ENCODE measurements at regions not wholly inside any gene's neighbourhood (a gene's known extent, or its start where the extent isn't known, plus 50 kb on each side); places are given as distances from the start of the nearest gene placed in this dataset.
"Not testable (repeated sequence)": the region's sequence is repeated elsewhere in the genome, so short reads cannot be mapped to it uniquely, and the experiment has no call there.

DNA sequence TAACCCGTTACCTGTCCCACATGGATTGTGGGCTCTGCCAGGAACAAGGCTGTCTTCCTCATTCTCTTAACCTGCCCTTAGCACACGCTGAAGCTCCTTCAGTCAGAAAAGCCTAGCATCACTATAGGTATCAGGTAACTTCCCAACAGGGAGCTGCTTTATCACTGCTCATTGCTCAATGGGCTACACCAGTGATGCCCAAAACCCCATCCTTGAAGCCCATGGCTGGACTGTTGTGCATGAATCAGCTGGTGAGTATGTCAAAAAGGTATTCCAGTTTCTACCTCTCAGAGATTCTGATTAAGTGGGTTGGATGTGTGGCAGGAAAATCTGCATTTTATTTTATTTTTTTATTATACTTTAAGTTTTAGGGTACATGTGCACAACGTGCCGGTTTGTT is 362.2 kb downstream of the LRATD1 start:
- no peak for DNase-seq

DNA sequence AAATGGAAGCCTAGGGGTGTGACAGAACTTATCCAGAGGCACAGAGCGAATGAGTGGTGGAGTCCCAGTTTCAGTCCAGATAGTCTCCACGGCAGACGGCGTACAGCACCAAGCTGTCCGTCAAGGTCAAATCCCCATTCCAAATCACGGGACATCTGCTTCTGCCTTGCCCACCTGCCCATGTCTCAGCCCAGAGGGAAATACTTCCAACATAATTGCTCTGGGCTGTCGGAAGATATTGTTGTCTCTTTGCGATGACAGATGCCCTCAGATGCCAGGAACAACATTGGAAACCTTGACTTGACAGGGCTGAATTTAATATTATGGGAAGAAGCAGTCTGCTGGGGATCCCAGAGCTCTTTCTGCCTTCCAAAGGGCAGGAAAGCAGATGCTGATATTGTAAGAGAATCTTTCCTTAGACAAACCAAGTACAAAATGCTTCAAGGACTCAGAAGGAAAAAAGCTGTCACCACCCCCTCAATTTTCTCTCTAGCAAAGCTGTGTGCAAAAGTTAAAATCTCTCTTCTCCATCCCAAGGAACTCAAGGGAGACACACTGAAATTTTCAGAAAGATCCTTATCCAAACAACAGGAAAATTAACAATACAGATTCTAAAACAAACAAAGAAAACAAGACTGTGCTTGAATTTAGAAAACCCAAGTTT is 364.0 kb downstream of the LRATD1 start:
- DNase-seq: peak; percentile 70

DNA sequence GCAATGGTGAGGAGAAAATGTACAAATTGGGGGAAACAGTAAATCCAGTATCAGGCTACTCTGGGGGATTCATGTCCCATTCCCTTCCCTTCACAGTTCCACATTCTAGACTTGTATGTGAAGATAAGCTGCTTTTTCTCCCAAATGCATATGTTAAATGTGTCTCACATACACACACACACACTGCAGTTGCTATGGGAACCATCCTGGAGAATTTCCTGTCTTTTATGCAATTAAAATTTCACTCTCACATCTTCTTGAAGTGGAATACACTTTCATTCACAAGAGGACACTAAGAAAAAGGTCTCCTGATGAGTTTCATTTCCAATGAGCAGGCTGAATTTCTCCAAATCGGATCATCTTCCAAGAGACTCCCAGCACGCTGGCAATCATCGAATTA is 366.0 kb downstream of the LRATD1 start:
- no peak for DNase-seq

DNA sequence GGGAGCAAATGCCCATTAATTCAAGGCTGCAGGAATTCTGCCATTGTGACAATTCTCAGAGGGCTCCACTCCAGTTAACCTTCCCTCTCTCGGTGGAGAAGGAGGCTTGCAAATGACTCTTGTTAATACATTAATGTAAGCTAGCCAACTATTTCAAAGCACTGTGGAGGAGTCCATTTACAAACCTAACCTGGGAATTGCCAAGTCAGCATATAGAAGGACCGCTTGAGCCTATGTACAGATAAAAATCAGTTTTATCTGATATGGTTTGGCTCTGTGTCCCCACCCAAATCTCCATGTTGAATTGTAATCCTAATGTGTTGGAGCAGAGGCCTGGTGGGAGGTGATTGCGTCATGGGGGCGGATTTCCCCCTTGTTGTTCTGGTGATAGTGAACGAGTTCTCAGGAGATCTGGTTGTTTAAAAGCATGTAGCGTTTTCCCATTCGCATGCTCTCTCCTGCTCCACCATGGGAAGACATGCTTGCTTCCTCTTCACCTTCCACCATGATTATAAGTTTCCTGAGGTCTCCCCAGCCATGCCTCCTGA is 366.7 kb downstream of the LRATD1 start:
- DNase-seq: no peak

DNA sequence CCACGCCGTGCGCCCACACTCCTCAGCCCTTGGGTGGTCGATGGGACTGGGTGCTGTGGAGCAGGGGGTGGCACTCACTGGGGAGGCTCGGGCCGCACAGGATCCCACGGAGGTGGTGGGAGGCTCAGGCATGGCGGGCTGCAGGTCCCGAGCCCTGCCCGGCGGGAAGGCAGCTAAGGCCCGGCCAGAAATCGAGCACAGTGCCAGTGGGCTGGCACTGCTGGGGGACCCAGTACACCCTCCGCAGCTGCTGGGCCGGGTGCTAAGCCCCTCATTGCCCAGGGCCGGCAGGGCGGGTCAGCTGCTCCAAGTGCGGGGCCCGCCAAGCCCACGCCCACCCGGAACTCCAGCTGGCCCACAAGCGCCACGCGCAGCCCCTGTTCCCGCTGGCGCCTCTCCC is 370.0 kb downstream of the LRATD1 start:
- not testable (repeated sequence) for DNase-seq

DNA sequence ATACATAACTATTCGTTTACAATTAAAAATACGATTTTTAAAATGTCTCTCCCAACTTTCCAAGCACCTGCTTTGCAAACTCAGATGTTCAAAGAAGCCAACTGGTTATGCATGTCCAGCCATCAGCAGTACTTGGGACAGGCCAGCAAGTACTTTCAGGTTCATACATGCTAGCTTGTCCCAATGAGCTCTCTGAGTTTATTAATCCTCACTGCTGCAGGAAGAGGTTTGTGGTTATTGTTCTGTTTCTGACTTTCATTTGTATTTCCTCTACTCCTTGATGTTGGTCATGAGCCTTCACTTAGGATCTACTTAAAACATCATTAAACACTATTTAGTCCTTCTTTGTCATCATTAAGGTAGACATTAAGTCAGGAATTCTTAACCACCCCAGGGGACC is 374.1 kb downstream of the LRATD1 start:
- DNase-seq: no peak

DNA sequence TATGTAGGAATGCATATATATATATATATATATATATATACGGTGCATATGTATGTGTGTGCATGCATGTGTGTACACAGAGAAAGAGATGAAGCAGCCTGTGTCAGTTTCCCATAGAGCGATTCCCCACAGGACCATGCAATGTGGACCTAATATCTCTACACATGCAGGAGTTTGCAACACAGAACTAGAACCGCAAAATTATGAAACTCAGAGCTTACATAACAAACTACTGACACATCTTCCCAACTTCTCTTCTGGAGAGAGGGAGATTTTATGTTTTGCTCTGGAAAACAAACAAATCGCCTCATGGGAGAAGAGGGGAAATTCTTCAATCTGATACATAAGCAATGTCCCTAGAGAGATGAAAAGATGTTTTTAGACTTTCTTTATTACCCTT is 377.2 kb downstream of the LRATD1 start:
- no peak for DNase-seq

DNA sequence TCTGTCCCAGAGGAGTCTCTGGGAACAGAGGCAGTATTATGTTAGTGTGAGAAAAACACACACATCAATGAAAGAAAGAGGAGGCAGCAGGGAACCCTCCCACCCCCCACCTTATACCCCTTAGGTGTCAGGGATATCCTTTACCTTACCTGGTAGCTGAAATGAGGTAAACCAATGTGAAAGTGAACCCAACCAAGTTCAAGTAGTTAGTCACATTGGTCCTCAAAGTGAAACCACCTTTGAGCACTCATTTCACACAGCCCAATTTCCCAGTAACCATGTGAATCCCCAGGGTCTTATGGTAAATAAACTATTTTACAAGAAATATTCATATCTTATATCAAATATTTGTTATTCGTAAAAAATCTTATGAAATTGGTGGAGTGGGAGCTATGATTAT is 377.8 kb downstream of the LRATD1 start:
- no peak for DNase-seq

DNA sequence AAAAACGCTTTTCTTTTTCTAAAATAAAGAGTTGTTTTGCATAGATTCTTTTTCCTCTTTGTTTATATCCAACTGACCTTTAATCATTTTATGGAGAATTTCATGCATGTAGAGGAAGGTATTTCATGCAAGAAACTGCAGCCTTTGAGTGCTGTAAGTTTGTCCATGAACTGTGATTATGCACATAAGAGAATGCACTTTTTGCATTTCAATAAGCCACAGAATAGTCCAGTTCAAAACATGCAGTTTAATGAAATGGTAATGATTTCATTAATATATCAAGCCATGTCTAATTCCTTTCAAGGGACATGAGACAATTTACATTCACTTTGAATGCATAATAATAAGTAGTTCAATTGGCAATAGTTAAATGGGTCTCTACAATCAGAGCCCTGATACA is 386.3 kb downstream of the LRATD1 start:
- no peak for DNase-seq

DNA sequence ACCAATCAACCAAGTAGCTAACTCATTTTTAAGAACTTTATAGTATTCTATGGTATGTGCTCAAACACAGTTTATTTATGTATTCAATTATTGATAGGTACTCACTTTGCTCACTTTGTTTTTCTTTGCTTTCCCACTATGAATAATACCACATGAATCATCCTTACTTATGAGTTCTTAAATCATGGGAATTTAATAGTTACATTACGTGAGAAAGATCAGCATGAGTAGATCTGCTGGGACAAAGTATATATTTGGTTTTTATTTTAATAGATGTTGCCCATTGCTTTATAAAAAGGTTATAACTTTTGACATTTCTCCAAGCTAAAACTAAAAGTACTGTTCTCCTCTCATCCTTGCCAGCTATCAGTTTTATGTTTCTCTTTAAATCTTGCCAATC is 390.7 kb downstream of the LRATD1 start:
- no peak for DNase-seq

DNA sequence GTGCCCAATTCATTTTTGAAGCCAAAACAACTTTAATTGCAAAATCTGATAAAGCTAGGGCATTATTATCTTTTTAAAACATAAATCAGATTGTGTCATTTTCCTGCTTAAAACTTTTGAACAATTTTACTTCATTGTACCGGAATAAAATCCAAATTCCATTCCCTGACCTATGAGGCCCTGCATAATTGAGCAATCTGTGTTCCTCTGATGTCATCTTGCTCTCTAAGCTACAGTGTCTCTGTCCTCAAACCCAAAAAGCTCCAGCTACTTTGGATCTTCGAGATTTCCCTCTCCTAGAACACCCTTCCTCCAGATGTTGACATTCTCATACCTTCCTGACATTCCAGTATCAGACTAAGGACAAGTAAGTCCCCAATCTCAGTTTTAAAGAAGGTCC is 395.9 kb downstream of the LRATD1 start:
- no peak for DNase-seq

DNA sequence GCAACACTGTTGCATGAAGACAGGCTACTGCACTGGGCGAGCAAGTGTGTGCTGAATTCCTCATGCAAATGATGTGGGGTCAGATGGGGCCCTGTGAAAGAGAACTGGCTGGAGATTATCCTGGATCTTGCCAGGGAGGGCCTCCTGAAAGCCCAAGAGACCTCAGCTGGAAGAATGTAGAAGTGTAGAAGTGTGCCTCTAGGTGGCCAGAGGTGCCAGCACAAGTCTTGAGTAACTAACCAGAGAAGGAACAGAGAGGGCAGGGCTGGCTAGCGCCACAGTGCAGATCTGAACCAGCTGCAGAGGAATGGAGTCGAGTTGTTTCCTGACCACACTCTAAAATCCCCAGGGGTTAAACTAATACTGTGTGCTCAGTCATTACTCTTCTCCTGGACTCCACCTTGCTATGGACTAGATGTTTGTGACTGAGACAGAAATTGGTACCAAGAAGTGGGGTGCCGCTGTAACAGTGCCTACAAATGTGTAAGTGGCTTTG is 399.3 kb downstream of the LRATD1 start:
- DNase-seq: no peak

DNA sequence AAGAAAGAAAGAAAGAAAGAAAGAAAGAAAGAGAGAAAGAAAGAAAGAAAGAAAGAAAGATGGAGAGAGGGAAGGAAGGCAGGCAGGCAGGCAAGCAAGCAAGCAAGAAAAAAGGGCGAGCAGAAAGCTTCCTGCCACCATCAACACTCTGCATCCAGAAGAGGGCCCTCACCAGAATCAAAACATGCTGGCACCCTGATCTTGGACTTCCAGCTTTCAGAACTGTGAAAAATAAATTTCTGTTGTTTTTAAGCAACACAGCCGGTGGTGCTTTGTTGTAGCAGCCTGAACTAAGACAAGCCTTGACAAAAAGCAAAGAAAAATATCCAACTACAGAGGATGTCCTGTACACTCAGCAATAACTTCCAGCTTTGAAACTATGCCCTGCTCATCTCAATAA is 401.7 kb downstream of the LRATD1 start:
- no peak for DNase-seq

DNA sequence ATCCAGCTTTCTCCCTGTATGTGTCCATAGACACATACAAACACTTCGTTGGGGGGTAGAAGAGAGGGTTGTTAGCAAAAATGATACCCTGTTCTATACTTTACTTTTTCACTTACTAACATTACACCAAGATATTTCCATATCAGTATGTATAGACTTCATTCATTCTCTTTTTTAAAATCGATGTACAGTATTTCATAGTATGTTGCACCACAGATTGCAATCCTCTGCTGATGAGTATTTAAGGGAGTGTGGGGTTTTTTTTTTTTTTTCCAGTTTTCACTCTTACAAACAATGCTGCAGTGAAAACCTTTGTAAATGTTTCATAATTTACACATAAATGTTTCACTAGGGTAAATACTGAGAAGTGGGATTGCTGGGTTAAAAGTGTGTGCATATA is 402.3 kb downstream of the LRATD1 start:
- no peak for DNase-seq

DNA sequence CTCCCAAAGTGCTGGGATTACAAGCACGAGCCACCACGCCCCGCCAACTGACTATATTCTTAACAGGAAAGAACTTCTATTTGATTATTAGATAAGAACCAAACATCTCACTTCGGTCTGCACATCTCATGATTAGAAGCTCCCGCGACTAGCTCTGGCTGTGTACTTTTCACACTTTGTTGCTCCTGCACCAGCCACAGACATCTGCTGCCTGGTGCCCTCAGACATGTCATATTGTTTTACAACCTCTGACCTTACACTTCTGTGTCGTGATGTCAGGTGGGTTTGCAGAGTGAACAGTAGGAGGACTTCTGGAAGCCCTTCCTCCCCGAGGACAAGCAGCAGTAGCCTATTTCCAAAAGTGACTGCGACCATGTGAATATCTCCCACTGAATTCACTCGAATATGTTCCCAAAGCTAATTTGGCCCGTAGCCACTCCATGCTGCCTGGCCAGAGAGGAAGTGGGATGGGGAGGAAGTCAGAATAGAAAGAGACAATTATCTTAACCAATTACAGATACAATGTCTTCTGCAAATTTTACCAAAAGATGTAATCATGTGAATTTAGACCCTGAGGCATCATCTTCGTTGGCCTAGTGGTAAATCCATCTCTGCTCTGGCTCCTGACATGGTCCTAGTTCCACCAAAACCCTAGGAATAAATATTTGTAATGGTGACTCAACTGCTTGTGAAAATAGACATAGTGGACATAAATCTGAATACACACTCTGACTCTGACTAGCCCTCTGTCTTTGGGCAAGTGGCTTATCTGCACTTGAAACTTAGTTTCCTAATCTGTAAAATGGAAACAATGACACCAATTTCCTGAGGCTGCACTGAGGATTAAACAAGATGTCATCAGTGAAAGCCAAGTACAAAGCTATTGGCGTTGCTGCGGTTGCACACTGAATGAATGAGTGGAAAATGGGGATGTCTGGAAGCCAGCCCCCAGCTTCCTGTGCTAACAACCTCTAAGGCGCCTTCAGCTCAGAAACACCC is 406.1 kb downstream of the LRATD1 start:
- DNase-seq: no peak

DNA sequence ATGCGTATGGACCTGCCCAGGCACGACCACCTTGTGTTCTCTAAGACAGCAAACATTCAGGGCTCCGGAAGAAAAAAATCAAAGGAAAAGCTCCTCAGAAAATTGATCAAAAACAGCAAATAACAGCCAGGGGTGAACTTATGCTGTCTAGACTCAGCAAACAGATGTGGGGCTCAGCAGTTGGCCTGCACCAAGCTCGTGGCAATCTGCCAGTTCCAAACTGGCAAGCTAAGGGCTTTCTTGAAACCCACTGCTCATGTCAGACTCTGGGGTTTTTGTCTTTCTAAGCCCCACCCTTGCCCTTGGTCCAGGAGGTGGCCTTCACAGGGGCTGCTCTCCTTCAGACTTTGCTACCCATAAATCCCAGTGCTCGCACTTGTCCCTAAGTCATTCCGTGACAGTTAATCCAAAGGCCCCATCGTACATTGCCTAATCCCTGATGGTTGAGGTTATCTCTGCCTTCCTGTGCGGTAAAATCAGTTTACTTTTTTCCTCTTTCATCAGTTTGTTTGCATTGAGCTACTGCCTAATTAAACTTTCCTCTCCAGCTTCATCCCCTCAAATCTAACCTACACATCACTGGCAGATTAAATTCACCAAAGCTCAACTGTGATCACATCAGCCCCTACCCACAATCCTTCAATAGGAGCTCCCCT is 408.0 kb downstream of the LRATD1 start:
- DNase-seq: no peak

DNA sequence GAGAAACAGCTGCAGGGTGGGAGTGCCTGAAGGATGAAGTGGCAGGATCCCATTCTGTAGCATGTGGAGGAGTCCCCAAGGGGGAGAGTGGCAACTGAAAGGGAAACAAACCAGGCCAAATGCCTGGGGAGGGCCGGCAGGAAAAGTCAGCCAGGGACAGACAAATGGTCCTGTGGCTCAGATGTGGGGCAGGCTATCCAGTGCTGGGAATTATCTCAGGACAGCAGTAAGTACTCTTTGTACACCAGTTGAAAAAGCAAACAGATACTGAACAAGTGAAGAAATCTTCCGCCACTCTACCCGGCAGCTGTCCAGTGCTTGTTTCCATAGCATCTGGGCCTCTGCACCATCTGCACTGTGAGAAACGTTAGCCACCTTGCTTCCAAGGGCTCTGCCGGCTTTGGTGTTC is 408.9 kb downstream of the LRATD1 start:
- DNase-seq: peak; percentile 64

DNA sequence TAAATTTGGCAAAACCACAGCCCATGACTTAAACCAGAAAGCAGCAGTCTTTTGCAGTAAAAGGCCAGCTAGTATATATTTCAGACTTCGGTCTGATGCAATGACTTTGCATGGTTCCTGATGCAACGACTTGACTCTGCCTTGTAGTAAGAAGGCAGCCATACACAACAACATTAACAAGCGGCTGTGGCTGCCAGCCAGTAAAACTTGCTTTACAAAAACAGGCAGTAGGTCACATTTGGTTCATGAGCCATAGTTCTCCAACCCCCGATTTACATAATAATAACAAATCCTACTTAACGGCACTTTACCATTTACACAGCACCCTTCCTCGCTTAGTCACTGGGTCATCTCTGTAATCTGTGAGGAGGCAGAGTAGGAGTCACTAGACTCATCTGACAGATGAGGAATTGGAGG is 410.3 kb downstream of the LRATD1 start:
- DNase-seq: no peak

DNA sequence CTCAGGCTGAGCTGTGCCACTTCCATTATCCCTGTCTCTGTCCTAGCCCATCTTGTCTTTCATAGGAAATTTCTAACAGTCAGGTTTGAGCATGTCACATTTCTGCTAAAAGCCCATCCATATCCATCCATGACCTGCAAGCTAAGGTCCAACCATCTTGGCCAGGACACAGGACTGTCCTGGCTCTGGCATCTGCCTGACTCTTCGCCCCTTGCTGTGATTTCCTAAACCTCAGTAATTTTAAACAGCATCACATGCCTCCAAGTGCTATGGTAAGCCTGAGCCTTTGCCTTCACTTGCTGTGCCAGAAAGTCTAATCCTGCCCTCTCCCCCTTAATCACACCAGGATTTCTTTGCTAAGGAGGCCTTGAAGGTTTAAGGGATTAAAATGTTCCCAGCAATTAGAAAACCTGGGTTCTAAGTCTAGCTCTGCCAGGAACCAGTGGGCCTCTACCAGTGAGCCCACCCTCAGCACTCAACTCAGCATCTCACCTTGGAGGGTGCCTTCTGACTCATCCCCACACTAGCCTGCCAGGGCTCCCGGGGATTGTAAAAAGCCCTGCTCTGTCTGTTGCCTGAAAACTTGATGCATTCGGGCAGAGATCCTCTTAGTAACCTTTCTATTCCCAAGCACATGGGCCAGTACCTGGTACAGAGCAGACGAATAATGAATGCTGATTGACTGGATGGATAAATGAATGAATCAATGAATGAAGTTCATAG is 411.0 kb downstream of the LRATD1 start:
- DNase-seq: no peak

DNA sequence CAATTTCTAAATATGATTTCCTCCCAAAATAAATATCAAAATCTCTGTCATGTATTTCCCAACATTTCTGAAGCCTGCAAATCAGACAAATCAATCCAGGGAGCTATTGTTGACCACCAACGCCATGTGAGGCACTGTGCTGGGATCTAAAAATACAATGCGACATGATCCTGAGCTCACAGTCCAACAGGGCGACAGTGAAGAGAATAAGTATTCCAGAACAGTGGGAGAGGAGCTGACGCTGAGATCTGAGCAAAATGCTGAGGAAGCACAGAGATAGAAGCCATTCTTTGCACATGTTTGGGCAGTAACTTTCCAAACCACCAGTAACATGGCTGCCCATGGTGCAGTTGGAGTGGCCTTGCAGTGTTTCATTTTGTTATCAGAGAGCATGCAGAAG is 412.5 kb downstream of the LRATD1 start:
- DNase-seq: no peak

DNA sequence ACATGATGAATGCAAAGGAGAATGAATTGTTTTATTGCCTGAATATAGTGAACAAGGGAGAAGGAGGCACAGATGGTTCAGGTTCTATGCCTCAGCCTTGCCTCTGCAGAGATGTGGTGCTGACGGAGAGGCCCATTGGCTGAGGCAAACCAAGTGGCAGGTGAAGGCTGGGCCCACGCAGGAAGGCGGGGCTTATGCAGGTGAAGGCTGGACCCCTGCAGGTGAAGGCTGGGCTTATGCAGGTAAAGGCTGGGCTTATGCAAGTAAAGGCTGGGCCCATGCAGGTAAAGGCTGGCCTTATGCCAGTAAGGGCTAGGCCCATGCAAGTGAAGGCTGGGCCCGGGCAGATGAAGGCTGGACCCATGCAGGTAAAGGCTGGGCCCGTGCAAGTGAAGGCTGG is 414.7 kb downstream of the LRATD1 start:
- DNase-seq: no peak

DNA sequence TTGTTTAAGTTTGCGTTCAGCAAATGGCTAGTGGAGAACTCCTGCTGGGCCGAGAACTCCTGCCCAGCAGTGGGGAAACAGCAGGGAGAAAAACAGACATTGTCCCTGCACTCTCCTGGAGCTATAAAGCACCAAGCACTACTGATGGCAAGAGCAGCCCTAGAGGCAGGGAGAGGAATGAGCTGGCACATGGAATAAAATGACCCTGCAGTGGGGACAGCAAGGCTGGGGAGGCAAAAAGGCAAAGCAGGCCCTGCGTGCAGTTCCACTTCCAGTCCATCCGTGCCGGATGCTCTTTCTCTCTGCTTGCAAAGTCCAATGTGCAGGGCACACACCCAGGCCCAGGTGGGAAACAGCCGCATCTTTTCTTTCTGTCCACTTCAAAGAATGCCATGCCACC is 415.5 kb downstream of the LRATD1 start:
- no peak for DNase-seq
